Epithelial cell of esophagus (primary cell): ENCODE measurements at regions not wholly inside any gene's neighbourhood (a gene's known extent, or its start where the extent isn't known, plus 50 kb on each side); places are given as distances from the start of the nearest gene placed in this dataset.

Experiments
- DNase-seq: peaks from one replicate; pipeline ENCODE4 v3.0.0; 2010; ENCODE audit warnings: low read depth
- H3K4me3 ChIP-seq: 2 replicates; pipeline ENCODE4 v1.5.1; 2011; ENCODE audit warnings: mild to moderate bottlenecking, low read length, control low read depth
- CTCF ChIP-seq: IDR thresholded peaks from 2 replicates; pipeline ENCODE4 v1.5.1; 2011; ENCODE audit warnings: low read depth, mild to moderate bottlenecking, low read length, control low read depth, inconsistent platforms; ENCODE audit not compliant: insufficient read depth; ENCODE audit errors: missing control alignments

GRCh38 chrX:139204571-139204897, 326.0 kb upstream of the F9 start:
- DNase-seq = no peak
- peak overlapping the region; percentile 42 for H3K4me3 ChIP-seq
- TF ChIP-seq CTCF = no peak

- DNase-seq = peak; percentile 30
- H3K4me3 ChIP-seq = peak overlapping the region; percentile 42
- TF ChIP-seq CTCF = no peak
Measured at GRCh38 chrX:139203651-139204570, 326.6 kb upstream of the F9 start.

- no peak overlapping the region for H3K4me3 ChIP-seq
- TF ChIP-seq CTCF = no peak
Measured at GRCh38 chrX:139202742-139203420, 327.7 kb upstream of the F9 start.

GRCh38 chrX:139201924-139202323, 328.6 kb upstream of the F9 start:
- no peak overlapping the region for H3K4me3 ChIP-seq
- peak; percentile 41 for DNase-seq
- TF ChIP-seq CTCF = no peak

More at GRCh38 chrX:139202742-139203420, 327.7 kb upstream of the F9 start:
- DNase-seq = no peak

- peak; percentile 28 for DNase-seq
- no peak overlapping the region for H3K4me3 ChIP-seq
- TF ChIP-seq CTCF = no peak
Measured at GRCh38 chrX:139200793-139201192, 329.7 kb upstream of the F9 start.

- H3K4me3 ChIP-seq = no peak overlapping the region
- TF ChIP-seq CTCF = no peak
- DNase-seq = no peak
Measured at GRCh38 chrX:139200346-139200745, 330.2 kb upstream of the F9 start.
